H1 (cell line): ENCODE measurements at regions not wholly inside any gene's neighbourhood (a gene's known extent, or its start where the extent isn't known, plus 50 kb on each side); places are given as distances from the start of the nearest gene placed in this dataset.

Experiments
- CTCF ChIA-PET: fragments of 300-600 bp; sonication (Branson Sonifier 250); formaldehyde crosslinking; loops from one replicate; lab custom pipeline; 2021; ENCODE audit not compliant: partially characterized antibody; lab: Charles Lee
- POLR2A ChIA-PET: fragments of 300-600 bp; sonication (Branson Sonifier 250); formaldehyde crosslinking; loops from one replicate; lab custom pipeline; 2021; ENCODE audit warnings: inconsistent platforms; ENCODE audit not compliant: partially characterized antibody; lab: Charles Lee
- DNase-seq, 2 experiments: peaks; one replicate each; pipeline versions ENCODE4 v3.0.0 to v3.0.0-alpha.2; 2010 to 2022; ENCODE audit warnings: low spot score in 2 of 2, low read depth in 1 of 2, mixed read lengths in 1 of 2
- FAIRE-seq: peaks from 2 replicates; lab custom pipeline; 2011; peaks lifted over from hg19 to GRCh38; lab: Jason Lieb, UNC
- H2AFZ ChIP-seq: 2 replicates; pipeline ENCODE4 v1.8.1; 2012; ENCODE audit warnings: low read length, inconsistent platforms
- H2AK5ac ChIP-seq: 2 replicates; pipeline ENCODE4 v1.6.1; 2013; ENCODE audit warnings: low read depth, low read length
- H2BK120ac ChIP-seq: replicated peaks from 2 replicates; pipeline ENCODE3; 2013; ENCODE audit warnings: low read depth, low read length, inconsistent platforms
- H2BK12ac ChIP-seq: 2 replicates; pipeline ENCODE4 v1.6.1; 2013; ENCODE audit warnings: low read depth, low read length
- H2BK15ac ChIP-seq: 2 replicates; pipeline ENCODE4 v1.6.1; 2013; ENCODE audit warnings: low read length
- H2BK20ac ChIP-seq: 2 replicates; pipeline ENCODE4 v1.6.1; 2013; ENCODE audit warnings: low read length
- H2BK5ac ChIP-seq: 2 replicates; pipeline ENCODE4 v1.6.1; 2013; ENCODE audit warnings: low read depth, low read length
- H3K14ac ChIP-seq: 2 replicates; pipeline ENCODE4 v1.6.1; 2013; ENCODE audit warnings: inconsistent platforms; ENCODE audit not compliant: insufficient read length
- H3K18ac ChIP-seq: 2 replicates; pipeline ENCODE4 v1.6.1; 2013; ENCODE audit warnings: low read length; ENCODE audit errors: extremely low read depth
- H3K23ac ChIP-seq: 2 replicates; pipeline ENCODE4 v1.6.1; 2013; ENCODE audit warnings: inconsistent platforms; ENCODE audit not compliant: insufficient read length
- H3K23me2 ChIP-seq: 2 replicates; pipeline ENCODE4 v1.6.1; 2013; ENCODE audit warnings: low read depth, low read length
- H3K27ac ChIP-seq: 2 replicates; pipeline ENCODE4 v1.6.1; 2011; ENCODE audit warnings: low read depth, low read length, inconsistent platforms
- H3K27me3 ChIP-seq, 4 experiments: replicated peaks in 1 of 4; 1 replicate in 1 of 4; 2 replicates in 3 of 4; pipeline versions ENCODE4 v1.6.1 to v1.8.1; 2011 to 2013; ENCODE audit warnings: low read length in 3 of 4, mild to moderate bottlenecking in 3 of 4, inconsistent platforms in 2 of 4, mixed read lengths in 2 of 4, moderate library complexity in 1 of 4; ENCODE audit not compliant: control insufficient read depth in 3 of 4, insufficient read depth in 3 of 4; ENCODE audit errors: extremely low read depth in 1 of 4
- H3K36me3 ChIP-seq, 4 experiments: 2 replicates each; pipeline versions ENCODE4 v1.6.1 to v1.8.1; 2011 to 2013; ENCODE audit warnings: mild to moderate bottlenecking in 4 of 4, low read length in 3 of 4, moderate library complexity in 2 of 4, control low read depth in 1 of 4, inconsistent platforms in 1 of 4; ENCODE audit not compliant: insufficient read depth in 4 of 4, control insufficient read depth in 2 of 4
- H3K4ac ChIP-seq: replicated peaks from 2 replicates; pipeline ENCODE3; 2013; ENCODE audit warnings: low read length, low read depth, mixed read lengths, inconsistent platforms; ENCODE audit not compliant: insufficient read length
- H3K4me1 ChIP-seq, 4 experiments: replicated peaks in 1 of 4; 1 replicate in 1 of 4; 2 replicates in 3 of 4; pipeline versions ENCODE4 v1.6.1 to v1.8.1; 2011 to 2013; ENCODE audit warnings: low read length in 3 of 4, inconsistent platforms in 2 of 4, mixed read lengths in 1 of 4; ENCODE audit not compliant: insufficient read depth in 4 of 4, control insufficient read depth in 3 of 4
- H3K4me2 ChIP-seq, 2 experiments: 2 replicates each; pipeline versions ENCODE4 v1.6.1 to v1.8.1; 2011 to 2013; ENCODE audit warnings: low read depth in 2 of 2, low read length in 2 of 2, control low read depth in 1 of 2, inconsistent platforms in 1 of 2, mild to moderate bottlenecking in 1 of 2; ENCODE audit not compliant: insufficient read depth in 1 of 2
- H3K4me3 ChIP-seq, 4 experiments: fragments of 200-600, 300-600 bp in 1 of 4; sonication (generic), shearing (Covaris generic), sonication (Bioruptor Twin) in 1 of 4; 2 replicates each; pipeline versions ENCODE4 v1.5.1 to v1.8.1; 2011 to 2016; ENCODE audit warnings: low read length in 4 of 4, low read depth in 3 of 4, control low read depth in 2 of 4, inconsistent platforms in 2 of 4, mild to moderate bottlenecking in 2 of 4, mixed read lengths in 1 of 4, moderate library complexity in 1 of 4; ENCODE audit not compliant: insufficient read depth in 2 of 4; ENCODE audit errors: extremely low read depth in 1 of 4
- H3K56ac ChIP-seq: replicated peaks from 2 replicates; pipeline ENCODE3; 2013; ENCODE audit warnings: low read depth, mild to moderate bottlenecking, mixed read lengths, low read length, inconsistent platforms; ENCODE audit not compliant: insufficient read length
- H3K79me1 ChIP-seq: 2 replicates; pipeline ENCODE4 v1.6.1; 2013; ENCODE audit warnings: low read depth, low read length, control low read depth
- H3K79me2 ChIP-seq, 2 experiments: 2 replicates each; pipeline versions ENCODE4 v1.6.1 to v1.8.1; 2012 to 2013; ENCODE audit warnings: low read length in 2 of 2, mild to moderate bottlenecking in 2 of 2, inconsistent platforms in 1 of 2; ENCODE audit not compliant: insufficient read depth in 2 of 2, control insufficient read depth in 1 of 2
- H3K9ac ChIP-seq, 4 experiments: replicated peaks in 1 of 4; 1 replicate in 1 of 4; 2 replicates in 3 of 4; pipeline versions ENCODE4 v1.6.1 to v1.8.1; 2011 to 2013; ENCODE audit warnings: low read depth in 3 of 4, low read length in 3 of 4, control low read depth in 2 of 4, mild to moderate bottlenecking in 2 of 4, moderate library complexity in 2 of 4, inconsistent platforms in 1 of 4; ENCODE audit errors: extremely low read depth in 1 of 4
- H3K9me3 ChIP-seq, 2 experiments: 2 replicates each; pipeline versions ENCODE4 v1.6.1 to v1.8.1; 2012 to 2013; ENCODE audit warnings: mild to moderate bottlenecking in 2 of 2, moderate library complexity in 2 of 2, control low read depth in 1 of 2, inconsistent platforms in 1 of 2, low read depth in 1 of 2, low read length in 1 of 2, mixed read lengths in 1 of 2; ENCODE audit not compliant: insufficient read depth in 2 of 2
- H4K20me1 ChIP-seq, 2 experiments: replicated peaks in 1 of 2; 2 replicates each; pipeline versions ENCODE3 to v1.8.1; 2011 to 2013; ENCODE audit warnings: inconsistent platforms in 2 of 2, low read length in 2 of 2, mild to moderate bottlenecking in 1 of 2; ENCODE audit not compliant: insufficient read depth in 2 of 2, control insufficient read depth in 1 of 2
- H4K5ac ChIP-seq: 2 replicates; pipeline ENCODE4 v1.6.1; 2013; ENCODE audit warnings: low read length, low read depth, mixed read lengths, inconsistent platforms; ENCODE audit not compliant: insufficient read length
- H4K8ac ChIP-seq: 2 replicates; pipeline ENCODE4 v1.8.0; 2013; ENCODE audit warnings: mild to moderate bottlenecking, moderate library complexity, low read length, inconsistent platforms; ENCODE audit not compliant: insufficient read depth; ENCODE audit errors: extremely low read depth
- H4K91ac ChIP-seq: replicated peaks from 2 replicates; pipeline ENCODE3; 2013; ENCODE audit warnings: low read length, mixed read lengths, inconsistent platforms; ENCODE audit not compliant: insufficient read length
- EGR1 ChIP-seq: IDR thresholded peaks from 2 replicates; pipeline ENCODE4 v1.6.1; 2011; ENCODE audit warnings: low read depth, low read length, borderline replicate concordance
- JUND ChIP-seq: IDR thresholded peaks from 2 replicates; pipeline ENCODE4 v1.6.1; 2011; ENCODE audit warnings: mild to moderate bottlenecking, improper control_type of control experiment, low read length
- MAFK ChIP-seq: IDR thresholded peaks from 2 replicates; pipeline ENCODE4 v1.6.1; 2012; ENCODE audit warnings: low read depth, mild to moderate bottlenecking, improper control_type of control experiment, low read length
- SIRT6 ChIP-seq: IDR thresholded peaks from one replicate; pipeline ENCODE4 v1.7.1; 2012; ENCODE audit warnings: low read length, inconsistent platforms
- WGBS, 2 experiments: shearing (Covaris generic) in 1 of 2; methylation state at CpG; one replicate each; pipeline versions ENCODE4 v1.1.6 to v1.1.7; 2013 to 2015; ENCODE audit warnings: low lambda C conversion rate in 2 of 2, mixed read lengths in 2 of 2, inconsistent platforms in 1 of 2, low coverage in 1 of 2, missing lambda C conversion rate in 1 of 2; ENCODE audit not compliant: insufficient replicate concordance in 2 of 2, insufficient coverage in 1 of 2, insufficient read length in 1 of 2; ENCODE audit errors: extremely low coverage in 1 of 2, missing lambda C conversion rate in 1 of 2; 5-methylcytosine and 5-hydroxymethylcytosine counted together

DNA sequence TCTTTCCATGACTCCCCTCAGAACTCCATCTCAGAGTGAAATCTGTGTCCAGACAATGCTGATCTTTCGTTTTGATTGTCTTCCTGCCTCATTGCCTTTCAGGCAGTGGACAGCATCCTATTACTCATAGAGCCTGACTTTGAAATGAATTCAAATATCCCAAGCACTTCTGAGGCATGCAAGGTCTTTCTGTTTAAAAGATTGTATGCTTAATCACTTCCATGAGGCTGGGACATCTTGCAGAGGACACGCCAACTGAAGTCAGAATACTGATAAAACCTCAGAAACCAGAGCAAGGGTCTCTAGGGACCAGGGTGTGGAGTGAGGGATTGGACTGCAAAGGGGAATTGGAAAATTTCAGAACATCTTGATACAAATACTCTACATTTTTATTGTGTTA lies 836.5 kb upstream of the ID2 start:
- Histone ChIP-seq H3K4ac (no peak overlapping the region), H2AFZ (no peak overlapping the region), H3K56ac (no peak overlapping the region), H2AK5ac (no peak overlapping the region), H4K8ac (no peak overlapping the region), H3K36me3 (no peaks in the 10 kb centered on the region), H4K91ac (no peak overlapping the region), H3K4me2 (no peak overlapping the region), H3K9me3 (peaks cover 7 to 9% of the 10 kb centered on the region in 2 experiments), H3K4me1 (no peaks in the 10 kb centered on the region), H3K23me2 (no peaks in the 10 kb centered on the region), H3K23ac (no peak overlapping the region), H4K5ac (no peak overlapping the region), H3K79me2 (no peaks in the 10 kb centered on the region), H3K9ac (no peak overlapping the region), H2BK20ac (no peak overlapping the region), H2BK120ac (no peak overlapping the region), H3K27ac (no peak overlapping the region), H2BK5ac (no peak overlapping the region), H3K4me3 (no peak overlapping the region), H2BK15ac (no peak overlapping the region), H3K14ac (no peak overlapping the region), H3K27me3 (no peaks in the 10 kb centered on the region), H4K20me1 (no peaks in the 10 kb centered on the region), H2BK12ac (no peak overlapping the region), H3K79me1 (no peaks in the 10 kb centered on the region), H3K18ac (no peak overlapping the region)
- CTCF ChIA-PET = interaction anchor here (1.3 kb wide), 1 partner anchor 173 kb away, joined by 3 read pairs; no protein-coding TSS in a partner anchor
- DNase-seq (no peak), FAIRE-seq (no peak)
- WGBS, 2 experiments = 89% methylated on average over 2 of the region's 2 CpGs; no CpG with 5 or more reads in 1 of the 2 experiments
- POLR2A ChIA-PET = no interaction called here
- no peak for TF ChIP-seq SIRT6
- TF ChIP-seq JUND = no peak
- no peak for TF ChIP-seq MAFK
- TF ChIP-seq EGR1 = no peak
